GM12878 (cell line): ENCODE measurements at regions not wholly inside any gene's neighbourhood (a gene's known extent, or its start where the extent isn't known, plus 50 kb on each side); places are given as distances from the start of the nearest gene placed in this dataset.
"Not testable (repeated sequence)": the region's sequence is repeated elsewhere in the genome, so short reads cannot be mapped to it uniquely, and the experiment has no call there.

ENCODE experiments used
- EGR1 ChIP-seq, 2 experiments: IDR thresholded peaks; 1 replicate in 1 of 2; 2 replicates in 1 of 2; pipeline ENCODE4 v1.6.1; 2011 to 2012; ENCODE audit warnings: low read depth in 2 of 2, low read length in 2 of 2, borderline replicate concordance in 1 of 2, mild to moderate bottlenecking in 1 of 2, moderate library complexity in 1 of 2
- NRF1 ChIP-seq: conservative IDR thresholded peaks from 2 replicates; pipeline ENCODE4 v1.6.1; 2011; ENCODE audit warnings: mild to moderate bottlenecking, low read depth, low read length, improper control_type of control experiment

GRCh38 chr2:111533557-111534247, 350.3 kb downstream of the ANAPC1 start:
- TF ChIP-seq EGR1 (IDR thresholded peaks at IDR 0.05; ENCODE audit: borderline replicate concordance in 1 of 2, low read depth in 2 of 2, low read length in 2 of 2); NRF1: not testable (repeated sequence)
